Smooth muscle cell (in vitro differentiated cells): ENCODE measurements at regions not wholly inside any gene's neighbourhood (a gene's known extent, or its start where the extent isn't known, plus 50 kb on each side); places are given as distances from the start of the nearest gene placed in this dataset.
"Not testable (repeated sequence)": the region's sequence is repeated elsewhere in the genome, so short reads cannot be mapped to it uniquely, and the experiment has no call there.

Source experiments
- DNase-seq: peaks from one replicate; lab custom pipeline; 2025; ENCODE audit not compliant: unreplicated experiment; lab: John Stamatoyannopoulos, UW
- H2AFZ ChIP-seq: fragments of 200-600 bp; sonication (generic); 2 replicates; pipeline ENCODE4 v1.6.0; 2016; ENCODE audit warnings: antibody characterized with exemption, low read depth, mild to moderate bottlenecking
- H3F3A ChIP-seq: fragments of 200-600 bp; sonication (generic); 2 replicates; pipeline ENCODE4 v1.6.0; 2017; ENCODE audit warnings: antibody characterized with exemption, low read depth
- H3K27ac ChIP-seq: fragments of 200-600 bp; sonication (generic); 2 replicates; pipeline ENCODE4 v1.5.1; 2016; ENCODE audit warnings: low read depth, mild to moderate bottlenecking
- H3K27me3 ChIP-seq: fragments of 200-600 bp; sonication (generic); 2 replicates; pipeline ENCODE4 v1.6.1; 2016; ENCODE audit warnings: low read depth, mild to moderate bottlenecking
- H3K36me3 ChIP-seq: fragments of 200-600 bp; sonication (generic); 2 replicates; pipeline ENCODE4 v1.5.1; 2016; ENCODE audit warnings: low read depth
- H3K4me1 ChIP-seq: fragments of 200-600 bp; sonication (generic); 2 replicates; pipeline ENCODE4 v1.5.1; 2016; ENCODE audit warnings: low read depth
- H3K4me2 ChIP-seq: fragments of 200-600 bp; sonication (generic); 2 replicates; pipeline ENCODE4 v1.6.0; 2016; ENCODE audit warnings: mild to moderate bottlenecking
- H3K4me3 ChIP-seq: fragments of 200-600 bp; sonication (generic); 2 replicates; pipeline ENCODE4 v1.5.1; 2016; ENCODE audit warnings: mild to moderate bottlenecking
- H3K79me2 ChIP-seq: fragments of 200-600 bp; sonication (generic); 2 replicates; pipeline ENCODE4 v1.6.0; 2016; ENCODE audit warnings: low read depth, mild to moderate bottlenecking
- H3K9ac ChIP-seq: fragments of 200-600 bp; sonication (generic); 2 replicates; pipeline ENCODE4 v1.6.0; 2016; ENCODE audit warnings: low read depth
- H3K9me3 ChIP-seq: fragments of 200-600 bp; sonication (generic); replicated peaks from 2 replicates; pipeline ENCODE4 v1.5.1; 2016; ENCODE audit warnings: low read depth
- H4K20me1 ChIP-seq: fragments of 200-600 bp; sonication (generic); 2 replicates; pipeline ENCODE4 v1.6.0; 2016; ENCODE audit warnings: low read depth
- CTCF ChIP-seq: fragments of 200-600 bp; sonication (generic); IDR thresholded peaks from 2 replicates; pipeline ENCODE4 v1.5.1; 2017; ENCODE audit warnings: borderline replicate concordance, mild to moderate bottlenecking, antibody characterized with exemption; ENCODE audit not compliant: insufficient read depth, poor library complexity, severe bottlenecking
- WGBS: methylation state at CpG from one replicate; pipeline ENCODE4 v1.1.7; 2016; ENCODE audit warnings: low lambda C conversion rate; 5-methylcytosine and 5-hydroxymethylcytosine counted together

GRCh38 chr11:101705972-101706371 is 122.2 kb upstream of the TRPC6 start:
- Histone ChIP-seq H3K27ac (peak overlapping the region; percentile 56), H3K79me2 (no peaks in the 10 kb centered on the region), H3K4me3 (no peak overlapping the region), H3K9ac (no peak overlapping the region), H3F3A (no peaks in the 10 kb centered on the region), H3K4me1 (no peaks in the 10 kb centered on the region), H3K4me2 (no peak overlapping the region), H3K9me3 (no peaks in the 10 kb centered on the region), H3K27me3 (no peaks in the 10 kb centered on the region), H3K36me3 (no peaks in the 10 kb centered on the region), H2AFZ (no peak overlapping the region), H4K20me1 (no peaks in the 10 kb centered on the region)
- TF ChIP-seq CTCF = no peak
- no peak for DNase-seq
- WGBS = 87% methylated on average over 1 of the region's 1 CpG

GRCh38 chr11:101694869-101695268 is 111.1 kb upstream of the TRPC6 start:
- H3K9me3 ChIP-seq, H3K4me2 ChIP-seq, H3K4me1 ChIP-seq, DNase-seq, H3F3A ChIP-seq, H3K27me3 ChIP-seq, H3K36me3 ChIP-seq, H3K27ac ChIP-seq, H3K79me2 ChIP-seq, H3K4me3 ChIP-seq, H2AFZ ChIP-seq, H3K9ac ChIP-seq, H4K20me1 ChIP-seq: not testable (repeated sequence)
- no CpG with 5 or more reads among the region's 3 CpGs for WGBS

GRCh38 chr11:101692980-101693379 is 109.2 kb upstream of the TRPC6 start:
- no peak for DNase-seq
- Histone ChIP-seq H3K36me3 (no peaks in the 10 kb centered on the region), H3K4me2 (no peak overlapping the region), H3K9ac (no peak overlapping the region), H3K79me2 (no peaks in the 10 kb centered on the region), H4K20me1 (no peaks in the 10 kb centered on the region), H3K27me3 (no peaks in the 10 kb centered on the region), H3K4me1 (no peaks in the 10 kb centered on the region), H3F3A (no peaks in the 10 kb centered on the region), H3K9me3 (no peaks in the 10 kb centered on the region), H2AFZ (no peak overlapping the region), H3K27ac (no peak overlapping the region), H3K4me3 (no peak overlapping the region)
- 73% methylated on average over 1 of the region's 1 CpG for WGBS
- TF ChIP-seq CTCF = no peak

GRCh38 chr11:101686514-101686913 is 102.7 kb upstream of the TRPC6 start:
- Histone ChIP-seq H3K36me3 (no peaks in the 10 kb centered on the region), H2AFZ (no peak overlapping the region), H3K79me2 (no peaks in the 10 kb centered on the region), H3K9me3 (no peaks in the 10 kb centered on the region), H3K4me3 (no peak overlapping the region), H3K9ac (no peak overlapping the region), H4K20me1 (no peaks in the 10 kb centered on the region), H3F3A (no peaks in the 10 kb centered on the region), H3K27me3 (no peaks in the 10 kb centered on the region), H3K4me2 (peak overlapping the region; percentile 13), H3K4me1 (no peaks in the 10 kb centered on the region), H3K27ac (no peak overlapping the region)
- no peak for DNase-seq
- WGBS = 28% methylated on average over 2 of the region's 2 CpGs
- TF ChIP-seq CTCF = no peak
